ENCODE measurements at regions not wholly inside any gene's neighbourhood (a gene's known extent, or its start where the extent isn't known, plus 50 kb on each side); places are given as distances from the start of the nearest gene placed in this dataset.

DNA sequence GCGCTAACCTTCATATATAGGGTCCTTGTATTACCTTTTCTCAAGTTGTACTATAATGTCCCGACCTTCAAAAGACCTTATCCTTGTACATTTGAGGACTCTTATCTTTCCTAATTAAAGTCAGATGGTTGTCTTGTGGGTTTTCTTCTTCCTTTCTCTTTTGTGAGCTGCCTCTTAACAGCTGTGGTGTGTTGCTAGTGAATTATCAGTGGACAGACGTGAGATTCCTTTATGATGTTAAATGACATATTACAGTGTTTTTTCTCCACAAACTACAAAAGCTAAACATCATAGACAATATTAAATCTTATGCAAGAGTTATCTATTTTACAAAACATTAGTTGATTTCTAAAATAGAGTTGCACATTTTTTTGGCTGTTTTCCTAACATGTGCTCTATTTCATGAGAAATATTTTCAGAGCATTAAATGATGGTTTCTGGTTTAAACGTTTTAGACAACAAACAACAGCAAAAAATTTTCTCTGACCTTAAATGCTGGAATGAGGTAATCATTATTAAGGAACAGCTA lies 272.2 kb upstream of the NPVF start:
- H3K4me3 ChIP-seq (ENCODE audit: low read depth, poor library complexity, severe bottlenecking): no peak overlapping the region
- intact Hi-C loops (cut with DNase I; ENCODE audit: low total_unique reads): no loop called here
- TF ChIP-seq, protein P1, sequence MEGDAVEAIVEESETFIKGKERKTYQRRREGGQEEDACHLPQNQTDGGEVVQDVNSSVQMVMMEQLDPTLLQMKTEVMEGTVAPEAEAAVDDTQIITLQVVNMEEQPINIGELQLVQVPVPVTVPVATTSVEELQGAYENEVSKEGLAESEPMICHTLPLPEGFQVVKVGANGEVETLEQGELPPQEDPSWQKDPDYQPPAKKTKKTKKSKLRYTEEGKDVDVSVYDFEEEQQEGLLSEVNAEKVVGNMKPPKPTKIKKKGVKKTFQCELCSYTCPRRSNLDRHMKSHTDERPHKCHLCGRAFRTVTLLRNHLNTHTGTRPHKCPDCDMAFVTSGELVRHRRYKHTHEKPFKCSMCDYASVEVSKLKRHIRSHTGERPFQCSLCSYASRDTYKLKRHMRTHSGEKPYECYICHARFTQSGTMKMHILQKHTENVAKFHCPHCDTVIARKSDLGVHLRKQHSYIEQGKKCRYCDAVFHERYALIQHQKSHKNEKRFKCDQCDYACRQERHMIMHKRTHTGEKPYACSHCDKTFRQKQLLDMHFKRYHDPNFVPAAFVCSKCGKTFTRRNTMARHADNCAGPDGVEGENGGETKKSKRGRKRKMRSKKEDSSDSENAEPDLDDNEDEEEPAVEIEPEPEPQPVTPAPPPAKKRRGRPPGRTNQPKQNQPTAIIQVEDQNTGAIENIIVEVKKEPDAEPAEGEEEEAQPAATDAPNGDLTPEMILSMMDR (IDR thresholded peaks at IDR 0.05): no peak
- DNase-seq (ENCODE audit: low spot score in 2 of 2): no peak
- whole genome bisulfite sequencing, 2 donors: 59 to 61% methylated on average over 4 of the region's 4 CpGs

DNA sequence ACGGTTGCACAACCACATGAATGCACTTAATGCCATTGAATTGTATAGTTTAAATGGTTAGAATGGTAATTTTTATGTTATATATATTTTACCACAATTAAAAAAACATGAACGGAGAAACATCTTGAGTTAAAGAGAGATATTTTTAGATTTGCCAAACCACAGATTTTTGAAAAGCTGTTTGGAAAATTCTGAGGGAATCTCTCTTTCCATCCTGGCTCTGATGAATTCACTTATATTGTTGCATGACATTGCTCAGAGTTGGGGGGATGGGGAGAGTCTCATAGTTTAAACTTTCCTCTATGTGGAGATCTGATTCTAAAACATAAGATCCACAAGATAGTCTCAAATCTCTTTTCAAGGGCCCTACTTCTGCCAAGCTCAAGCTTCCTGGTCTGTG lies 275.0 kb upstream of the NPVF start:
- DNase-seq (ENCODE audit: low spot score in 2 of 2): no peak
- no peak overlapping the region for H3K4me3 ChIP-seq (ENCODE audit: low read depth, poor library complexity, severe bottlenecking)
- no peak for TF ChIP-seq POLR2A (IDR thresholded peaks at IDR 0.05)
- TF ChIP-seq, protein P1 (IDR thresholded peaks at IDR 0.05): no peak
- intact Hi-C loops (cut with DNase I; ENCODE audit: low total_unique reads): no loop called here
- 71 to 74% methylated on average over 2 of the region's 2 CpGs for WGBS, 2 donors

DNA sequence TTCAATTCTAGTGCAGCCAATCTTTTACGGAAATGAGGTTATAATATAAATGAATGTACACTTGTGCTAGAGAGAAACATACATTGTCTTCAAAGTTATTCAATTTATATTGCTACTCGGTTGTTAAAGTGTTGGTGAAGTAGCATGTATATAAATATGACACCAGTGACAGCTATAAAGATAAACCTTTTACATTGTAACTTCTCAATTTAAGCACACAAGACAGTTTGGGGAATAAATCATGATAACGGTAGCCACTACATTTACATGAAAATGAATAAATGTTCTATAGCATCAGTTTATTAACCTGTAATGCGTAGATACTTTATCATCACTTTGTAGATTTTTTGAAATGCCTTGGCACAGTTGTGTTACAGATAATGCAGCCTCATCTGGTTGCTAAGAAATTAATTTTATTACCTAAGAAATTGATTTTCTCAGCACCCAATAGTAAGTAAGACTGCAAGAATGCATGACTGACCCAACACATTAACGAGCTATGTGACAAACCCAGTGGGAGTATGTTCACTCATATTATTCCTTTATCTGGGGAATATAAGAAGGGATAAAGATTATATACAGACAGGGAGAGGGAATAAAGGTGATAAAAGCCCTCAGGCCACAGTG lies 283.9 kb upstream of the NPVF start:
- H3K4me3 ChIP-seq (ENCODE audit: low read depth, poor library complexity, severe bottlenecking): no peak overlapping the region
- WGBS, 2 donors: 82 to 83% methylated on average over 5 of the region's 5 CpGs
- no peak for DNase-seq (ENCODE audit: low spot score in 2 of 2)
- TF ChIP-seq POLR2A (IDR thresholded peaks at IDR 0.05): no peak
- TF ChIP-seq, protein P1 (IDR thresholded peaks at IDR 0.05): no peak
- intact Hi-C loops (cut with DNase I; ENCODE audit: low total_unique reads): no loop called here

DNA sequence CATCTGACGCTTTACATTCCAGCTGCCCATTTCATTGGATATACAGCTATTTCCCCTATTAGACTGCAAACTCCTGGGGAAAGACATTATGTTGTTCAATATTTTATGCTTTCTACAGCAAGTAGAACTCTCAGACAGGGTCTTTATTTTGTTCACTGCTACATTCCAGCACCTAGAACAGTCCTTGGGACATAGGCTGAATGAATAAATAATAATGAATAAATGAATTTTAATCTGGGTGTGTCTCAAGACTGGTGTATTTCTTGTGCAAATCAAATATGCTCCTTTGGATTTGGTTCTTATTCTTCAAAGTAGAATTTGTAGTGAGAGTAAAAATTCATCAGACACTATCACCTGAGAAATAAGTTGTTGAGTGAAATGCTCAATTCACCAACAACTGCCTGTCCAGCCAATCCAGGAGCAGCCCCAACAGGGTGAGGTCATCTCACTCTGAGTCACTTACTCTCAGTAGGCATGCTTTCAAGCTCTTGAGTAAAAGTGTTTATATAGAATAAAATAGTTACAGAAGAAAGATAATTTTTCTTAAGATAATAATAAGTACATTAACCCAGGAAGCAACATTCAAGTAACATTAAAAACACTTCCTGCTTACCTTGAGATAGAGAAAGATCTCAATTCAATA lies 287.5 kb upstream of the NPVF start:
- no peak for DNase-seq (ENCODE audit: low spot score in 2 of 2)
- no peak overlapping the region for H3K4me3 ChIP-seq (ENCODE audit: low read depth, poor library complexity, severe bottlenecking)
- intact Hi-C loops (cut with DNase I; ENCODE audit: low total_unique reads): no loop called here
- 94 to 95% methylated on average over 1 of the region's 1 CpG for WGBS, 2 donors
- TF ChIP-seq, protein P1 (IDR thresholded peaks at IDR 0.05): no peak
- TF ChIP-seq POLR2A (IDR thresholded peaks at IDR 0.05): no peak

DNA sequence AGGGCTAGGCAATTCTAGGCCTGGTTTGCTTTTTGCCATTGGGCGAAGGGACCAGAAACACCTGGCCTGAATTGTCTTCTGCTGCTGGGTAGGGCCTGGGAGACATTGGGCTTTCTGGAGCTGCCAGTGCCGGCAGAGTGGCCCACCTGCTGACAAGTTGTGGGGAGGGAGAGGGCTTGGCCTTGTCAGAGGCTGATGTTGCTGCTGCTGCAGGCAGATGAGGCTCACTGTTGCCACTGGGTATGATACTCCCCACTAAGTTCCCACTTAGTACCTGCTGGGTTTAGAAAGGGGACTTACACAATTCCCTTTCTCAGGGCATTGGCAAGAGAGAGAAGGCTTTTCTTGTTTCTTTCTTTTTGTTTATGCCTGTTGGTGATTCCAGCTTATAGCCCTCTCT lies 289.6 kb upstream of the NPVF start:
- 100% methylated on average over 1 to 2 of the region's 2 CpGs for WGBS, 2 donors
- DNase-seq (ENCODE audit: low spot score in 2 of 2): no peak
- TF ChIP-seq, protein P1 (IDR thresholded peaks at IDR 0.05): no peak
- H3K4me3 ChIP-seq (ENCODE audit: low read depth, poor library complexity, severe bottlenecking): no peak overlapping the region
- intact Hi-C loops (cut with DNase I; ENCODE audit: low total_unique reads): no loop called here
